NT2/D1 (cell line): ENCODE measurements at regions not wholly inside any gene's neighbourhood (a gene's known extent, or its start where the extent isn't known, plus 50 kb on each side); places are given as distances from the start of the nearest gene placed in this dataset.

Source experiments
- SUZ12 ChIP-seq: IDR thresholded peaks from 2 replicates; pipeline ENCODE4 v1.6.1; 2011; ENCODE audit not compliant: insufficient read length, insufficient read depth; ENCODE audit errors: extremely low read depth
- ZNF274 ChIP-seq: IDR thresholded peaks from 2 replicates; pipeline ENCODE4 v1.6.1; 2011; ENCODE audit warnings: mild to moderate bottlenecking, low read depth, low read length

DNA sequence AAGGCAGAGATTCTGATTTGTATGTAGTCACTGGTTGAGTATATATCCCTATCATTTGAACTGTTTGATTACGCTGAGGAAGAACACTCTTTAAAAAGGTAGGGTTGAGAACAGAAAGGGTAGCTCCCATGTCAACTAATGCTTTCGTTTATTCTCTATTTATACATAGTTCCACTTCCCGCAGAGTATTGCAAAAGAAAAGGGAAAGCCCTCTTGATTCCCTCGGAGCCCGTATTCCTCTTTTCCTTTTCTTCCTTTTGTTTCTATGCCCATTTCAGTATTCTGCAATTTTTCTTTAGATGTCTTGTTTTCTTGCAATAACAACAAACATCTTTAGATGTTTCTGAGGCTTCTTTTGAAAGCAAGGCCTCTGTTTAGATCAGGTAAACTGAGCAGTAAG is 78.2 kb downstream of the DNTTIP2 start:
- TF ChIP-seq SUZ12 (no peak), ZNF274 (no peak)
